WTC11 (cell line): ENCODE measurements at regions not wholly inside any gene's neighbourhood (a gene's known extent, or its start where the extent isn't known, plus 50 kb on each side); places are given as distances from the start of the nearest gene placed in this dataset.

Source experiments
- ATAC-seq: fragments of 200-7000 bp; cut with Tn5 transposase; 2 replicates; pipeline ENCODE4 v1.10.0; 2021; ENCODE audit warnings: mild to moderate bottlenecking, moderate library complexity
- CTCF ChIA-PET: fragments of 300-600 bp; sonication (Branson Sonifier 250); formaldehyde crosslinking; loops from one replicate; lab custom pipeline; 2021; ENCODE audit warnings: antibody characterized with exemption; lab: Charles Lee
- POLR2A ChIA-PET: fragments of 350-600 bp; sonication (Branson Sonifier 250); formaldehyde crosslinking; loops from one replicate; lab custom pipeline; 2021; ENCODE audit warnings: antibody characterized with exemption; lab: Charles Lee
- DNase-seq: peaks from one replicate; pipeline ENCODE4 v3.0.0; 2021; ENCODE audit warnings: low spot score
- H3K27ac Mint-ChIP-seq: 2 replicates; pipeline ENCODE4 v1.8.0; 2021; ENCODE audit warnings: mixed read lengths
- H3K27me3 Mint-ChIP-seq: 2 replicates; pipeline ENCODE4 v1.8.0; 2021; ENCODE audit warnings: low read depth, mild to moderate bottlenecking, moderate library complexity, mixed read lengths
- H3K36me3 Mint-ChIP-seq: 2 replicates; pipeline ENCODE4 v1.8.0; 2021; ENCODE audit warnings: mixed read lengths
- H3K4me1 Mint-ChIP-seq: 2 replicates; pipeline ENCODE4 v1.8.0; 2022; ENCODE audit warnings: mixed read lengths
- H3K4me3 Mint-ChIP-seq: 2 replicates; pipeline ENCODE4 v1.8.0; 2021; ENCODE audit warnings: mild to moderate bottlenecking, moderate library complexity, mixed read lengths
- H3K9me3 Mint-ChIP-seq: 2 replicates; pipeline ENCODE4 v1.8.0; 2021; ENCODE audit warnings: mixed read lengths
- AFF4 ChIP-seq: sonication (generic); formaldehyde crosslinking; IDR thresholded peaks from 2 replicates; pipeline ENCODE4 v1.8.1; 2023; ENCODE audit warnings: mild to moderate bottlenecking, missing genetic modification reagents, borderline replicate concordance
- ATF1 ChIP-seq: sonication (generic); formaldehyde crosslinking; IDR thresholded peaks from 2 replicates; pipeline ENCODE4 v1.8.1; 2023; ENCODE audit warnings: mild to moderate bottlenecking, moderate library complexity, missing genetic modification reagents
- ATF6 ChIP-seq: sonication (generic); formaldehyde crosslinking; IDR thresholded peaks from 2 replicates; pipeline ENCODE4 v1.8.1; 2023; ENCODE audit warnings: mild to moderate bottlenecking, missing genetic modification reagents
- CREB1 ChIP-seq: sonication (generic); formaldehyde crosslinking; IDR thresholded peaks from 2 replicates; pipeline ENCODE4 v1.8.0; 2023; ENCODE audit warnings: mild to moderate bottlenecking, missing genetic modification reagents
- E2F5 ChIP-seq: sonication (generic); formaldehyde crosslinking; IDR thresholded peaks from 2 replicates; pipeline ENCODE4 v1.8.1; 2022; ENCODE audit warnings: mild to moderate bottlenecking, moderate library complexity, missing genetic modification reagents
- ETV6 ChIP-seq: sonication (generic); formaldehyde crosslinking; IDR thresholded peaks from 2 replicates; pipeline ENCODE4 v1.8.1; 2022; ENCODE audit warnings: mild to moderate bottlenecking, missing genetic modification reagents
- FOXP1 ChIP-seq: sonication (generic); formaldehyde crosslinking; IDR thresholded peaks from 2 replicates; pipeline ENCODE4 v1.8.0; 2022; ENCODE audit warnings: missing genetic modification reagents, mild to moderate bottlenecking, moderate library complexity, borderline replicate concordance
- GRHL2 ChIP-seq: fragments of 250-450 bp; sonication (Bioruptor Pico); IDR thresholded peaks from 2 replicates; pipeline ENCODE4 v1.8.0; 2022; ENCODE audit warnings: mild to moderate bottlenecking, moderate library complexity; ENCODE audit not compliant: insufficient replicate concordance, severe bottlenecking
- HMGA2 ChIP-seq: fragments of 250-450 bp; sonication (Bioruptor Pico); IDR thresholded peaks from 2 replicates; pipeline ENCODE4 v1.4.0; 2021; ENCODE audit warnings: mild to moderate bottlenecking, moderate library complexity
- JUN ChIP-seq: sonication (generic); formaldehyde crosslinking; IDR thresholded peaks from 2 replicates; pipeline ENCODE4 v1.8.0; 2023; ENCODE audit warnings: mild to moderate bottlenecking, missing genetic modification reagents
- MAX ChIP-seq: sonication (generic); formaldehyde crosslinking; IDR thresholded peaks from 2 replicates; pipeline ENCODE4 v1.8.0; 2022; ENCODE audit warnings: mild to moderate bottlenecking, missing genetic modification reagents
- NFATC4 ChIP-seq: fragments of 250-450 bp; sonication (Bioruptor Pico); IDR thresholded peaks from 2 replicates; pipeline ENCODE4 v1.9.0; 2021; ENCODE audit warnings: mild to moderate bottlenecking
- NFE2L1 ChIP-seq: sonication (generic); formaldehyde crosslinking; IDR thresholded peaks from 2 replicates; pipeline ENCODE4 v1.8.1; 2023; ENCODE audit warnings: missing genetic modification reagents
- RORB ChIP-seq: fragments of 250-450 bp; sonication (Bioruptor Pico); IDR thresholded peaks from 2 replicates; pipeline ENCODE4 v1.9.0; 2021; ENCODE audit warnings: mild to moderate bottlenecking
- SMAD4 ChIP-seq: sonication (generic); formaldehyde crosslinking; IDR thresholded peaks from 2 replicates; pipeline ENCODE4 v1.8.0; 2022; ENCODE audit warnings: mild to moderate bottlenecking, missing genetic modification reagents
- TCF7 ChIP-seq: sonication (generic); formaldehyde crosslinking; IDR thresholded peaks from 2 replicates; pipeline ENCODE4 v1.8.0; 2022; ENCODE audit warnings: mild to moderate bottlenecking, low read depth, missing genetic modification reagents, moderate library complexity
- TEAD4 ChIP-seq: sonication (generic); formaldehyde crosslinking; IDR thresholded peaks from 2 replicates; pipeline ENCODE4 v1.8.0; 2022; ENCODE audit warnings: mild to moderate bottlenecking, missing genetic modification reagents
- TP53 ChIP-seq: sonication (generic); formaldehyde crosslinking; IDR thresholded peaks from 2 replicates; pipeline ENCODE4 v1.8.1; 2023; ENCODE audit warnings: mild to moderate bottlenecking, missing genetic modification reagents
- USF1 ChIP-seq: sonication (generic); formaldehyde crosslinking; IDR thresholded peaks from 2 replicates; pipeline ENCODE4 v1.8.0; 2022; ENCODE audit warnings: mild to moderate bottlenecking, missing genetic modification reagents
- ZNF219 ChIP-seq: sonication (generic); formaldehyde crosslinking; IDR thresholded peaks from 2 replicates; pipeline ENCODE4 v1.8.0; 2023; ENCODE audit warnings: missing genetic modification reagents, mild to moderate bottlenecking, borderline replicate concordance
- ZNF317 ChIP-seq: sonication (generic); formaldehyde crosslinking; IDR thresholded peaks from 2 replicates; pipeline ENCODE4 v1.8.1; 2023; ENCODE audit warnings: low read depth, mild to moderate bottlenecking, moderate library complexity, missing genetic modification reagents, borderline replicate concordance
- ZNF671 ChIP-seq: fragments of 250-450 bp; sonication (Bioruptor Pico); IDR thresholded peaks from 2 replicates; pipeline ENCODE4 v1.8.0; 2021; ENCODE audit warnings: mild to moderate bottlenecking
- TF ChIP-seq, protein P1 (sequence below): fragments of 250-450 bp; sonication (Bioruptor Pico); IDR thresholded peaks from 2 replicates; pipeline ENCODE4 v1.8.0; 2021; ENCODE audit warnings: mild to moderate bottlenecking
- TF ChIP-seq, protein P2 (sequence below): fragments of 250-450 bp; sonication (Bioruptor Pico); IDR thresholded peaks from 2 replicates; pipeline ENCODE4 v1.9.0; 2021; ENCODE audit warnings: mild to moderate bottlenecking, borderline replicate concordance

DNA sequence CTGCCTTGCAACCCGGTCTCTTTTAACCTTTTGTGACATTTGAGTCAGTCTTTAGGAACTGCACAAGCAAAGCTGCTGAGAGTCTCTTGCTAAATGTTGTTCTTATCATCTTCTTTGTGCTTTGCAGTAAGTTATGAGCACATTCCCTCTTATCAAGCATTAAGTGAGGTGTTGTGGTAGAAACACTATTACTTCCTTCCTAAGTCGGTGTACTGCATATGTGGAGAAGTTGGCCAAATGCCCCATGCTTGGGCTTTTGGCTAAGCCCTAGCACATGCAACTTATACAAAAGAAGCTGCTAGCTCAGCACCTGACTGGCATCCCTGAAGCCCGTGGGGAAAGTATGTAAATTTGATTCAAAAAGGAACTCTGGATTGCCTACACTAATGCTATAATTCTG lies 136.5 kb upstream of the RBMS3 start:
- peaks cover 2% of the 10 kb centered on the region; the same call in 1 of the 2 replicates for H3K27me3 Mint-ChIP-seq
- ChIA-PET CTCF (no interaction called here), POLR2A (no interaction called here)
- peaks cover 20% of the 10 kb centered on the region for H3K4me1 Mint-ChIP-seq
- DNase-seq (no peak), ATAC-seq (no peak)
- no peaks in the 10 kb centered on the region for H3K36me3 Mint-ChIP-seq
- H3K27ac Mint-ChIP-seq = no peak overlapping the region
- H3K4me3 Mint-ChIP-seq = no peak overlapping the region
- TF ChIP-seq ZNF671 = no peak
- no peak for TF ChIP-seq ETV6 (CRISPR knock-in tag)
- no peak for TF ChIP-seq GRHL2 (CRISPR knock-in tag)
- no peak for TF ChIP-seq ZNF219
- TF ChIP-seq, protein P1, sequence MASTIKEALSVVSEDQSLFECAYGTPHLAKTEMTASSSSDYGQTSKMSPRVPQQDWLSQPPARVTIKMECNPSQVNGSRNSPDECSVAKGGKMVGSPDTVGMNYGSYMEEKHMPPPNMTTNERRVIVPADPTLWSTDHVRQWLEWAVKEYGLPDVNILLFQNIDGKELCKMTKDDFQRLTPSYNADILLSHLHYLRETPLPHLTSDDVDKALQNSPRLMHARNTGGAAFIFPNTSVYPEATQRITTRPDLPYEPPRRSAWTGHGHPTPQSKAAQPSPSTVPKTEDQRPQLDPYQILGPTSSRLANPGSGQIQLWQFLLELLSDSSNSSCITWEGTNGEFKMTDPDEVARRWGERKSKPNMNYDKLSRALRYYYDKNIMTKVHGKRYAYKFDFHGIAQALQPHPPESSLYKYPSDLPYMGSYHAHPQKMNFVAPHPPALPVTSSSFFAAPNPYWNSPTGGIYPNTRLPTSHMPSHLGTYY (CRISPR knock-in tag) = no peak
- no peak for TF ChIP-seq AFF4 (CRISPR knock-in tag)
- TF ChIP-seq TP53 (CRISPR knock-in tag) = no peak
- no peak for TF ChIP-seq NFE2L1 (CRISPR knock-in tag)
- TF ChIP-seq USF1 = no peak
- TF ChIP-seq NFATC4 (CRISPR knock-in tag) = no peak
- TF ChIP-seq E2F5 = no peak
- no peak for TF ChIP-seq ATF6 (CRISPR knock-in tag)
- TF ChIP-seq CREB1 (CRISPR knock-in tag) = no peak
- TF ChIP-seq HMGA2 = no peak
- TF ChIP-seq MAX (CRISPR knock-in tag) = no peak
- TF ChIP-seq TEAD4 (CRISPR knock-in tag) = no peak
- TF ChIP-seq ZNF317 (CRISPR knock-in tag) = no peak
- TF ChIP-seq RORB (CRISPR knock-in tag) = no peak
- H3K9me3 Mint-ChIP-seq = no peaks in the 10 kb centered on the region

DNA sequence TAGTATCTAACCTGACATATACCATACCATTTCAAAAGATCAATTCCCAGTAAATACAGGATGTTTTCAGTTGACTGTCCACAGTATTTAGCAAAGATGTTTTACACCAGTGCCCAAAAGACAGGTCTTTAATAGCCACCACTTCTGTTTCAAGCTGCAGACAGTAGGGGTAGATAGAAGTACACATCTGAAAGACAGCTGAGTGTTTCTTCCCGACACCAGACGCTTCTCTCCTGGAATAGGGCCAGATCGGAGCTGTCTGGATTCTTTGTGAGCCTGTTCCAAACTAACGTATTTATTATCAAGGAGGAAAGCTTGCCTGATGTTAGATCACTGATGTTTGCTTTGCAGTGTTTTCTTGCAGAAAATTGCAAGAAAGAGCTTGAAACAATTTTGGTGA lies 136.1 kb upstream of the RBMS3 start:
- peaks cover 20% of the 10 kb centered on the region for H3K4me1 Mint-ChIP-seq
- ChIA-PET POLR2A (no interaction called here), CTCF (no interaction called here)
- H3K9me3 Mint-ChIP-seq = no peaks in the 10 kb centered on the region
- no peak for DNase-seq
- peak; percentile 36; the same call in 1 of the 2 replicates for ATAC-seq
- no peaks in the 10 kb centered on the region for H3K36me3 Mint-ChIP-seq
- H3K27ac Mint-ChIP-seq = no peak overlapping the region
- peaks cover 2% of the 10 kb centered on the region; the same call in 1 of the 2 replicates for H3K27me3 Mint-ChIP-seq
- H3K4me3 Mint-ChIP-seq = no peak overlapping the region
- TF ChIP-seq ZNF317 (CRISPR knock-in tag) (no peak), SMAD4 (CRISPR knock-in tag) (no peak), TCF7 (CRISPR knock-in tag) (no peak), FOXP1 (CRISPR knock-in tag) (no peak), ATF1 (no peak), JUN (CRISPR knock-in tag) (no peak)
- TF ChIP-seq, protein P2, sequence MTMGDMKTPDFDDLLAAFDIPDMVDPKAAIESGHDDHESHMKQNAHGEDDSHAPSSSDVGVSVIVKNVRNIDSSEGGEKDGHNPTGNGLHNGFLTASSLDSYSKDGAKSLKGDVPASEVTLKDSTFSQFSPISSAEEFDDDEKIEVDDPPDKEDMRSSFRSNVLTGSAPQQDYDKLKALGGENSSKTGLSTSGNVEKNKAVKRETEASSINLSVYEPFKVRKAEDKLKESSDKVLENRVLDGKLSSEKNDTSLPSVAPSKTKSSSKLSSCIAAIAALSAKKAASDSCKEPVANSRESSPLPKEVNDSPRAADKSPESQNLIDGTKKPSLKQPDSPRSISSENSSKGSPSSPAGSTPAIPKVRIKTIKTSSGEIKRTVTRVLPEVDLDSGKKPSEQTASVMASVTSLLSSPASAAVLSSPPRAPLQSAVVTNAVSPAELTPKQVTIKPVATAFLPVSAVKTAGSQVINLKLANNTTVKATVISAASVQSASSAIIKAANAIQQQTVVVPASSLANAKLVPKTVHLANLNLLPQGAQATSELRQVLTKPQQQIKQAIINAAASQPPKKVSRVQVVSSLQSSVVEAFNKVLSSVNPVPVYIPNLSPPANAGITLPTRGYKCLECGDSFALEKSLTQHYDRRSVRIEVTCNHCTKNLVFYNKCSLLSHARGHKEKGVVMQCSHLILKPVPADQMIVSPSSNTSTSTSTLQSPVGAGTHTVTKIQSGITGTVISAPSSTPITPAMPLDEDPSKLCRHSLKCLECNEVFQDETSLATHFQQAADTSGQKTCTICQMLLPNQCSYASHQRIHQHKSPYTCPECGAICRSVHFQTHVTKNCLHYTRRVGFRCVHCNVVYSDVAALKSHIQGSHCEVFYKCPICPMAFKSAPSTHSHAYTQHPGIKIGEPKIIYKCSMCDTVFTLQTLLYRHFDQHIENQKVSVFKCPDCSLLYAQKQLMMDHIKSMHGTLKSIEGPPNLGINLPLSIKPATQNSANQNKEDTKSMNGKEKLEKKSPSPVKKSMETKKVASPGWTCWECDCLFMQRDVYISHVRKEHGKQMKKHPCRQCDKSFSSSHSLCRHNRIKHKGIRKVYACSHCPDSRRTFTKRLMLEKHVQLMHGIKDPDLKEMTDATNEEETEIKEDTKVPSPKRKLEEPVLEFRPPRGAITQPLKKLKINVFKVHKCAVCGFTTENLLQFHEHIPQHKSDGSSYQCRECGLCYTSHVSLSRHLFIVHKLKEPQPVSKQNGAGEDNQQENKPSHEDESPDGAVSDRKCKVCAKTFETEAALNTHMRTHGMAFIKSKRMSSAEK (CRISPR knock-in tag) = no peak
